ENCODE measurements at regions not wholly inside any gene's neighbourhood (a gene's known extent, or its start where the extent isn't known, plus 50 kb on each side); places are given as distances from the start of the nearest gene placed in this dataset.

- DNase-seq (ENCODE audit: low read depth, low spot score) (no peak), ATAC-seq (no peak)
- POLR2A ChIA-PET: no interaction called here
- Histone ChIP-seq H3K9me3 (ENCODE audit: control insufficient read depth in 1 of 2, insufficient read depth in 1 of 2, low read depth in 1 of 2, low read length in 2 of 2) (no peaks in the 10 kb centered on the region), H3K79me2 (ENCODE audit: insufficient read depth, low read length) (no peaks in the 10 kb centered on the region), H3K27ac (ENCODE audit: low read depth, low read length) (no peak overlapping the region), H3K4me1 (ENCODE audit: control insufficient read depth in 1 of 2, insufficient read depth in 2 of 2, low read length in 2 of 2) (no peaks in the 10 kb centered on the region), H3K36me3 (ENCODE audit: control insufficient read depth in 1 of 2, insufficient read depth in 2 of 2, low read length in 2 of 2) (no peaks in the 10 kb centered on the region), H3K27me3 (ENCODE audit: insufficient read depth, low read length) (no peaks in the 10 kb centered on the region), H3K9me2 (ENCODE audit: insufficient read depth) (no peaks in the 10 kb centered on the region), H2AFZ (ENCODE audit: low read depth, low read length, poor library complexity, severe bottlenecking) (no peak overlapping the region), H3K4me2 (ENCODE audit: low read length) (no peak overlapping the region), H3K4me3 (replicated peaks in 1 of 2; ENCODE audit: low read depth in 1 of 2, low read length in 2 of 2) (no peak overlapping the region), H4K20me1 (ENCODE audit: insufficient read depth) (no peaks in the 10 kb centered on the region), H3K9ac (ENCODE audit: low read length) (no peak overlapping the region)
- CTCF ChIA-PET: no interaction called here
- no peak for TF ChIP-seq TCF7L2 (IDR thresholded peaks at IDR 0.05; ENCODE audit: borderline replicate concordance, extremely low read depth, insufficient read depth, insufficient read length)
- TF ChIP-seq SP1 (IDR thresholded peaks at IDR 0.05; ENCODE audit: low read depth): no peak
- TF ChIP-seq, protein P1, sequence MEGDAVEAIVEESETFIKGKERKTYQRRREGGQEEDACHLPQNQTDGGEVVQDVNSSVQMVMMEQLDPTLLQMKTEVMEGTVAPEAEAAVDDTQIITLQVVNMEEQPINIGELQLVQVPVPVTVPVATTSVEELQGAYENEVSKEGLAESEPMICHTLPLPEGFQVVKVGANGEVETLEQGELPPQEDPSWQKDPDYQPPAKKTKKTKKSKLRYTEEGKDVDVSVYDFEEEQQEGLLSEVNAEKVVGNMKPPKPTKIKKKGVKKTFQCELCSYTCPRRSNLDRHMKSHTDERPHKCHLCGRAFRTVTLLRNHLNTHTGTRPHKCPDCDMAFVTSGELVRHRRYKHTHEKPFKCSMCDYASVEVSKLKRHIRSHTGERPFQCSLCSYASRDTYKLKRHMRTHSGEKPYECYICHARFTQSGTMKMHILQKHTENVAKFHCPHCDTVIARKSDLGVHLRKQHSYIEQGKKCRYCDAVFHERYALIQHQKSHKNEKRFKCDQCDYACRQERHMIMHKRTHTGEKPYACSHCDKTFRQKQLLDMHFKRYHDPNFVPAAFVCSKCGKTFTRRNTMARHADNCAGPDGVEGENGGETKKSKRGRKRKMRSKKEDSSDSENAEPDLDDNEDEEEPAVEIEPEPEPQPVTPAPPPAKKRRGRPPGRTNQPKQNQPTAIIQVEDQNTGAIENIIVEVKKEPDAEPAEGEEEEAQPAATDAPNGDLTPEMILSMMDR (IDR thresholded peaks at IDR 0.05 in 2 of 3, conservative IDR thresholded peaks at IDR 0.05 in 1 of 3; ENCODE audit: borderline replicate concordance in 1 of 3, insufficient read depth in 1 of 3, low read depth in 2 of 3, low read length in 2 of 3): no peak
- no peak for TF ChIP-seq JUND (IDR thresholded peaks at IDR 0.05)
- TF ChIP-seq RAD21 (IDR thresholded peaks at IDR 0.05; ENCODE audit: low read depth): no peak
- no peak for TF ChIP-seq CEBPB (IDR thresholded peaks at IDR 0.05; ENCODE audit: low read depth)
- TF ChIP-seq SIN3A (IDR thresholded peaks at IDR 0.05; ENCODE audit: low read depth): no peak
- no peak for TF ChIP-seq CBX3 (IDR thresholded peaks at IDR 0.05; ENCODE audit: low read depth)
- no peak for TF ChIP-seq YY1 (IDR thresholded peaks at IDR 0.05; ENCODE audit: extremely low read depth, insufficient replicate concordance, low read depth, low read length)
- no peak for TF ChIP-seq ZNF274 (IDR thresholded peaks at IDR 0.05; ENCODE audit: low read depth, low read length)
- TF ChIP-seq ZFX (IDR thresholded peaks at IDR 0.05): no peak
- no peak for TF ChIP-seq EZH2 (IDR thresholded peaks at IDR 0.05)
- no peak for TF ChIP-seq FOSL1 (IDR thresholded peaks at IDR 0.05; ENCODE audit: low read depth)
- TF ChIP-seq ELF1 (IDR thresholded peaks at IDR 0.05; ENCODE audit: borderline replicate concordance, low read depth): no peak
- TF ChIP-seq POLR2AphosphoS5 (IDR thresholded peaks at IDR 0.05; ENCODE audit: low read depth, low read length): no peak
- no peak for TF ChIP-seq MAX (IDR thresholded peaks at IDR 0.05)
- no peak for TF ChIP-seq ZBTB33 (IDR thresholded peaks at IDR 0.05; ENCODE audit: extremely low read depth, insufficient replicate concordance, low read length)
- intact Hi-C loops (cut with micrococcal nuclease): no loop called here
- RAD21 ChIA-PET (ENCODE audit: low non-redundant PET in 1 of 2, low total read pairs in 2 of 2, uncharacterized antibody in 2 of 2, unreplicated experiment in 2 of 2): no interaction called here
- no TSS peak for BruUV-seq (replicated peaks)
These were observed 149.6 kb upstream of the CWC22 start for GRCh38 chr2:180156651-180157050.
